ENCODE measurements at regions not wholly inside any gene's neighbourhood (a gene's known extent, or its start where the extent isn't known, plus 50 kb on each side); places are given as distances from the start of the nearest gene placed in this dataset.

DNA sequence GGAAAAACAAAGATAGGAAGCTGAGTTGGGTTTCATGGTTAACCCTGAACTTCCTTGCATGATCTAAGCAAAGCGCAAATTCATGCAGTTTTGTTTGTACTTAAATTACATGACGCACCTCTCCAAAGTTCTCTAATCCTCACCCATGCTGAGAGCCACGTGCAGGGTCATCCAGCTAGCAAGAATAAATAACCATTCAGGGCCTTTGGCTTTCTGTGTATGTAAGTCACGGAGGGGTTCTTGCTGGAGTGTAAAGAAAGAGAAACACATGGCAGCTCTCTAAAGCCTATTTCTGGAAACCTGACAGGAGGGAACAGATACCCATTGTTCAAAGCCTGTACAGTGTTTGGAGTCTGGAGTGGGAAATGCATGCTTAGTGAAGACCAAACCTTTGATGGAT is 171.7 kb upstream of the CCN2 start:
- TF ChIP-seq, protein P1, sequence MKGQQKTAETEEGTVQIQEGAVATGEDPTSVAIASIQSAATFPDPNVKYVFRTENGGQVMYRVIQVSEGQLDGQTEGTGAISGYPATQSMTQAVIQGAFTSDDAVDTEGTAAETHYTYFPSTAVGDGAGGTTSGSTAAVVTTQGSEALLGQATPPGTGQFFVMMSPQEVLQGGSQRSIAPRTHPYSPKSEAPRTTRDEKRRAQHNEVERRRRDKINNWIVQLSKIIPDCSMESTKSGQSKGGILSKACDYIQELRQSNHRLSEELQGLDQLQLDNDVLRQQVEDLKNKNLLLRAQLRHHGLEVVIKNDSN (IDR thresholded peaks at IDR 0.05): no peak
- TF ChIP-seq EGR1 (IDR thresholded peaks at IDR 0.05): no peak
- TF ChIP-seq ZBTB7A (IDR thresholded peaks at IDR 0.05; ENCODE audit: low read depth): no peak
- TF ChIP-seq CREB1 (IDR thresholded peaks at IDR 0.05; ENCODE audit: low read depth): no peak
- TF ChIP-seq EP300 (IDR thresholded peaks at IDR 0.05; ENCODE audit: borderline replicate concordance): no peak
- no peak for TF ChIP-seq RAD21 (IDR thresholded peaks at IDR 0.05; ENCODE audit: low read depth)
- TF ChIP-seq TCF12 (IDR thresholded peaks at IDR 0.05; ENCODE audit: low read depth): no peak
- no peak for TF ChIP-seq NFIC (IDR thresholded peaks at IDR 0.05)
- TF ChIP-seq FOXM1 (IDR thresholded peaks at IDR 0.05; ENCODE audit: borderline replicate concordance, low read depth): no peak
- TF ChIP-seq, protein P2, sequence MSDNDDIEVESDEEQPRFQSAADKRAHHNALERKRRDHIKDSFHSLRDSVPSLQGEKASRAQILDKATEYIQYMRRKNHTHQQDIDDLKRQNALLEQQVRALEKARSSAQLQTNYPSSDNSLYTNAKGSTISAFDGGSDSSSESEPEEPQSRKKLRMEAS (IDR thresholded peaks at IDR 0.05): no peak
- no peak for TF ChIP-seq YY1 (IDR thresholded peaks at IDR 0.05; ENCODE audit: low read depth)
- TF ChIP-seq, protein P3, sequence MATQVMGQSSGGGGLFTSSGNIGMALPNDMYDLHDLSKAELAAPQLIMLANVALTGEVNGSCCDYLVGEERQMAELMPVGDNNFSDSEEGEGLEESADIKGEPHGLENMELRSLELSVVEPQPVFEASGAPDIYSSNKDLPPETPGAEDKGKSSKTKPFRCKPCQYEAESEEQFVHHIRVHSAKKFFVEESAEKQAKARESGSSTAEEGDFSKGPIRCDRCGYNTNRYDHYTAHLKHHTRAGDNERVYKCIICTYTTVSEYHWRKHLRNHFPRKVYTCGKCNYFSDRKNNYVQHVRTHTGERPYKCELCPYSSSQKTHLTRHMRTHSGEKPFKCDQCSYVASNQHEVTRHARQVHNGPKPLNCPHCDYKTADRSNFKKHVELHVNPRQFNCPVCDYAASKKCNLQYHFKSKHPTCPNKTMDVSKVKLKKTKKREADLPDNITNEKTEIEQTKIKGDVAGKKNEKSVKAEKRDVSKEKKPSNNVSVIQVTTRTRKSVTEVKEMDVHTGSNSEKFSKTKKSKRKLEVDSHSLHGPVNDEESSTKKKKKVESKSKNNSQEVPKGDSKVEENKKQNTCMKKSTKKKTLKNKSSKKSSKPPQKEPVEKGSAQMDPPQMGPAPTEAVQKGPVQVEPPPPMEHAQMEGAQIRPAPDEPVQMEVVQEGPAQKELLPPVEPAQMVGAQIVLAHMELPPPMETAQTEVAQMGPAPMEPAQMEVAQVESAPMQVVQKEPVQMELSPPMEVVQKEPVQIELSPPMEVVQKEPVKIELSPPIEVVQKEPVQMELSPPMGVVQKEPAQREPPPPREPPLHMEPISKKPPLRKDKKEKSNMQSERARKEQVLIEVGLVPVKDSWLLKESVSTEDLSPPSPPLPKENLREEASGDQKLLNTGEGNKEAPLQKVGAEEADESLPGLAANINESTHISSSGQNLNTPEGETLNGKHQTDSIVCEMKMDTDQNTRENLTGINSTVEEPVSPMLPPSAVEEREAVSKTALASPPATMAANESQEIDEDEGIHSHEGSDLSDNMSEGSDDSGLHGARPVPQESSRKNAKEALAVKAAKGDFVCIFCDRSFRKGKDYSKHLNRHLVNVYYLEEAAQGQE (IDR thresholded peaks at IDR 0.05; ENCODE audit: low read depth): no peak
- no peak for TF ChIP-seq TEAD4 (IDR thresholded peaks at IDR 0.05)
- no peak for TF ChIP-seq CEBPB (IDR thresholded peaks at IDR 0.05)
- no peak for TF ChIP-seq TAF1 (IDR thresholded peaks at IDR 0.05; ENCODE audit: low read depth)

DNA sequence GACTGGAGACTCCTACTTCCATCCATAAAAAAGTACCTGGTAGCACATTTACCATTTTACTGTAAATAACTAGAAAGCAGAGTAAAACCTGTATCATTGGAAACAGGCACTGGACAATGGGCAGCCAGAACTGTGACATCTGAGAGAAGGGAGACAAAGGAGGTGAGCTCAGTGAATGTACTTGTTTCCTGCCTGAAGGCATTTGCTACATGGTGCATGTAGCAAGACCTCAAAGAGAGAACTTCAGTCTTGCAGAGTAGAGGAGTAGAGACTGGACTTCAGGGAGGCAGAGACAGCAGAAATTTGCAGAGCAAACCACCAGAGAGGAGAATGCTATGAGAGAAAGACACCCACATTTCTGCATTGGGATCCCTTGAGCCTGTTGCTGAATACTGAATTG is 171.0 kb upstream of the CCN2 start:
- no peak for TF ChIP-seq CREB1 (IDR thresholded peaks at IDR 0.05; ENCODE audit: low read depth)
- TF ChIP-seq, protein P2 (IDR thresholded peaks at IDR 0.05): no peak
- no peak for TF ChIP-seq ZBTB7A (IDR thresholded peaks at IDR 0.05; ENCODE audit: low read depth)
- TF ChIP-seq RAD21 (IDR thresholded peaks at IDR 0.05; ENCODE audit: low read depth): no peak
- no peak for TF ChIP-seq EP300 (IDR thresholded peaks at IDR 0.05; ENCODE audit: borderline replicate concordance)
- TF ChIP-seq, protein P1 (IDR thresholded peaks at IDR 0.05): no peak
- TF ChIP-seq TCF12 (IDR thresholded peaks at IDR 0.05; ENCODE audit: low read depth): no peak
- no peak for TF ChIP-seq TAF1 (IDR thresholded peaks at IDR 0.05; ENCODE audit: low read depth)
- no peak for TF ChIP-seq YY1 (IDR thresholded peaks at IDR 0.05; ENCODE audit: low read depth)
- TF ChIP-seq TEAD4 (IDR thresholded peaks at IDR 0.05): no peak

DNA sequence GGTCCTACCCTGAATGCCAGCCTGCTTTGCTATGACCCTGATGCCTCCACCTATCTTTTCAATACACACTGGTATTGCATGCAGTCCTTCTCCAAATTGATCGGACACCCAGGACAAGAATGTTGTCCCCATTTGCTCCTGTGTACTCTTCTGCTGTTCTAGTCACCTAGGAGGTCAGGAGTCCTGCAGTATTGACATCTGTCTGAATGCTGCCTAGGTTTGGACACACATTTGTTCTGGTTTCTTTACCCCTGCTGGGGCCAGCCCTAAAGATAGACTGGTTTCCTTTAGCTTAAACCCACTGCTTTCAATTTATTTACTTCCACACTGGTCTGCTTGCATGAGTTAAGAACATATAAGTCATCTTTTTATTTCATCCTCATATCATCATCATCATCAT is 167.0 kb upstream of the CCN2 start:
- TF ChIP-seq NFIC (IDR thresholded peaks at IDR 0.05): no peak
- TF ChIP-seq RAD21 (IDR thresholded peaks at IDR 0.05; ENCODE audit: low read depth): no peak
- no peak for TF ChIP-seq ZBTB7A (IDR thresholded peaks at IDR 0.05; ENCODE audit: low read depth)
- no peak for TF ChIP-seq TEAD4 (IDR thresholded peaks at IDR 0.05)
- TF ChIP-seq, protein P1 (IDR thresholded peaks at IDR 0.05): no peak
- TF ChIP-seq CEBPB (IDR thresholded peaks at IDR 0.05): no peak
- TF ChIP-seq TAF1 (IDR thresholded peaks at IDR 0.05; ENCODE audit: low read depth): no peak
- TF ChIP-seq, protein P2 (IDR thresholded peaks at IDR 0.05): no peak
- no peak for TF ChIP-seq EP300 (IDR thresholded peaks at IDR 0.05; ENCODE audit: borderline replicate concordance)
- no peak for TF ChIP-seq TCF12 (IDR thresholded peaks at IDR 0.05; ENCODE audit: low read depth)
- TF ChIP-seq YY1 (IDR thresholded peaks at IDR 0.05; ENCODE audit: low read depth): no peak
- TF ChIP-seq, protein P3 (IDR thresholded peaks at IDR 0.05; ENCODE audit: low read depth): no peak
- no peak for TF ChIP-seq CREB1 (IDR thresholded peaks at IDR 0.05; ENCODE audit: low read depth)

DNA sequence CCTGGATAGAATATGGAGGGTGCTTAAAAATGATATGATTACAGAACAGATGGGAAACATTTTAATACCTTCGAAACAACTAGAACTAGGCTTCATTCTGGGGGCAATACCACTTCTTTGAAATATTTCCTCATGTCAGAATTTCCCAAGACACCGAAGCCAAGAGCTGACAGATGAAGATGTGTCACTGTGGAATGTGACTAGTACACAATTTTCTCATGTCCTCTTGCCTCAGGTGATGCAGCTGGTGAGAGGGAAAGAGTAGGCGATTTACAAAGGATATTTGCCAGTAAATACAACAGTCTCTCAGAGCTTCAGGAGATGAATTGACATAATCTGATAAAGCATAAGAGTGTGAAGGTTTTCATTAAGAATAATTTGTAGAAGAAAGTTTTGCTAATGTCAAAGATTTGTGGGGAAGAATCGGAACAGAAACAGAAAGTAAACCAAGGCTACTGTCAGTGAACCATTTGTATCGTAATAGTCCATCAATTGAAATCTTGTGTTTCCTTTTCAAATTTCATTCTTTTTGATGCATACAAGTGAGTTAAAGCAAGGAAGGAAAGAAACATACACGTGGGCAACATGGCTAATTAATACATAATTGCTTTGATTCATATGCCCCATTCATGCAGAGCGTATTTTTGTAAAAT is 164.7 kb upstream of the CCN2 start:
- TF ChIP-seq YY1 (IDR thresholded peaks at IDR 0.05; ENCODE audit: low read depth) (no peak), CREB1 (IDR thresholded peaks at IDR 0.05; ENCODE audit: low read depth) (no peak), NFIC (IDR thresholded peaks at IDR 0.05) (no peak), TEAD4 (IDR thresholded peaks at IDR 0.05) (no peak), ZBTB7A (IDR thresholded peaks at IDR 0.05; ENCODE audit: low read depth) (no peak), EP300 (IDR thresholded peaks at IDR 0.05; ENCODE audit: borderline replicate concordance) (no peak), RAD21 (IDR thresholded peaks at IDR 0.05; ENCODE audit: low read depth) (no peak), EGR1 (IDR thresholded peaks at IDR 0.05) (no peak), TAF1 (IDR thresholded peaks at IDR 0.05; ENCODE audit: low read depth) (no peak), CEBPB (IDR thresholded peaks at IDR 0.05) (no peak), FOXM1 (IDR thresholded peaks at IDR 0.05; ENCODE audit: borderline replicate concordance, low read depth) (no peak), TCF12 (IDR thresholded peaks at IDR 0.05; ENCODE audit: low read depth) (no peak)
- TF ChIP-seq, protein P1 (IDR thresholded peaks at IDR 0.05): no peak
- TF ChIP-seq, protein P3 (IDR thresholded peaks at IDR 0.05; ENCODE audit: low read depth): no peak
- TF ChIP-seq, protein P2 (IDR thresholded peaks at IDR 0.05): no peak

Data from Ishikawa (cell line).